Amniotic epithelial cell (primary cell): ENCODE measurements at regions not wholly inside any gene's neighbourhood (a gene's known extent, or its start where the extent isn't known, plus 50 kb on each side); places are given as distances from the start of the nearest gene placed in this dataset.
"Not testable (repeated sequence)": the region's sequence is repeated elsewhere in the genome, so short reads cannot be mapped to it uniquely, and the experiment has no call there.

Experiments
- DNase-seq: peaks from one replicate; pipeline ENCODE4 v3.0.0-alpha.2; 2010; ENCODE audit warnings: low read depth

DNA sequence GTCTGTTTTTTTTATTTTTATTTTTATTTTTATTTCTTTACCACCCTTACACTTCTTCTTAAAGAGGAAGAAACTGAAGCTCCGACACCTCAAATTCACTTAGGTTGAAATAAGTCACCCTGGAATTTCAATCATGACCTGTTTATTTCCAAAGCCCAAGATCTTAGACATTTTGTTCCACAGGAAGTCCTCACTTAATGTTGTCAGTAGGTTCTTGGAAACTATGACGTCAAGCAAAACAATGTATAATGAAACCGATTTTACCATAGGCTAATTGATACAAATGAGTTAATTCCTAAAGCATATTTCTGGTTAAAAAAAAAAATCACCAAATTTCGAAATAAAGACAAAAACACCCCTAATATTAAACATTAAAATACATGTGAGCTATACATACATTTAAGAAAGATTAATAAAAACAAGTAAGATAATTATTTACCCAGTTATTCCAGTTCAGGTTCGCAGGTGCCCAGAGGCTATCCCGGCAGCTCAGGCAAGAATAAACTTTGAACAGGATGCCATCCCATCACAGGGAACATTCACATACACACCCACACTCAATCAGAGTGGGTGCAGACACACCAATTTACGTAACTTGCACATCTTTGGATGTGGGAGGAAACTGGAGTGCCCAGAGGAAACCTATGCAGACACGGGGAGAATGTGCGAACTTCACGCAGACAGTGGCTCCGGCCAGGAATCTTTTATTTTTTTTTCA lies 391.0 kb downstream of the RAP2B start:
- DNase-seq, result no peak

DNA sequence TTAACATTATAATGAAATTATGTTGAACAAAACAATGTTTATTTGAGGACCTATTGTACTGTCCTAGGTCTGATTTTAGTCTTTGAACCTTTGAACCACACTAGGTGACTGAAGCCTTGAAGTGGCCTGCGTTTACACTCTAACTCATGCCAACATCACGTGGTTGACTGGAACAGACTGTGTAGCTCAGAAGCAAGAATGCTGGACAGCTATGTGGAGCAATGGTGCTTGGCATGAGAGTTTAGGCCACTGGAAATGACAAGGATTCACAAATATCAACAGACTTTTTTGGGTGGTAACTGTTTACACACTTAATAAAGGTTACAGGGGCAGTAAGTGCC lies 391.5 kb downstream of the RAP2B start:
- no peak for DNase-seq

DNA sequence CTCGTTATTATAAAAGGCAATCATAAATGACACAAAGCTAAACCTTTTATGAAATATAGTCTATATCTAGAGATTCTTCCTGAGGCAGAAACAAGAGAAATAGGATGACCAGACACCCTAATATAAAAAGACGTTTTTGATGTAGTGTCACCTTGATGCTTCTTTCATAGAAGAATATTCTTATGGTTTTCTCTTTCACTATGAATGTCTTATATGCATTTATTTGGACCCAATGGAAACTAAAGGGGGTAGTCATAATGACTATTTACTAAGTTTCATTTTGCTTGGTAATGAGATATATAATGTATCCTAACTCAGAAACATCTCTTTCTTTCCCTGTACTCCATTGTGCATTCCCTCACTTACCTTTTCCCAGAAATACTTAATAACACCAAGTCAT lies 393.9 kb downstream of the RAP2B start:
- no peak for DNase-seq

DNA sequence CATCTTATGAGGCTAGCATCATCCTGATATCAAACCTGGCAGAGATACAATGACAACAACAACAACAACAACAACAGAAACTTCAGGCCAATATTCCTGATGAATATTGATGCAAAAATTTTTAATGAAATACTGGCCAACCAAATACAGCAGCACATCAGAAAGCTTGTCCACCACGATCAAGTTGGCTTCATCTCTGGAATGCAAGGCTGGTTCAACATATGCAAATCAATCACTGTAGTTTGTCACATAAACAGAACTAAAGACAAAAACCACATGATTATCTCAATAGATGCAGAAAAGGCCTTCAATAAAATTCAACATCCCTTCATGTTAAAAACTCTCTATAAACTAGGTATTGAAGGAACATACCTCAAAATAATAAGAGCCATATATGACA lies 397.3 kb downstream of the RAP2B start:
- not testable (repeated sequence) for DNase-seq

DNA sequence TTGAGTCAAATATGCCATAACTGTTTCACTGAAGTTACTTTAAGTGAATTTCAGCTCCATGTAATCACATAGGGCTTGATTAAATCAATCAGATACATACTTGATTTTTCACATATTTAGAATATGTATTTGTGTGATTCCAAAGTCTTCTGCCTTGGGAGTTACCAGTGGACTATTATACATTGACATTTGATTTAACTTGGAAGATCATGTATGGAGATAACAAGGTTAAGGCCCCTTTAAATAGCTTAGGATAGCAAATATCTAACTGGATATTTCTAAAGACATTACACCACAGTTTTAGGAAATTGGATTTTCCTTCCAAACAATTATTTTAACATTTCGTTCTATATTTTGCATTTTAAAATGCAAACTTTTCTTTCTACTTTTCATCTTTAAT lies 405.0 kb downstream of the RAP2B start:
- no peak for DNase-seq

DNA sequence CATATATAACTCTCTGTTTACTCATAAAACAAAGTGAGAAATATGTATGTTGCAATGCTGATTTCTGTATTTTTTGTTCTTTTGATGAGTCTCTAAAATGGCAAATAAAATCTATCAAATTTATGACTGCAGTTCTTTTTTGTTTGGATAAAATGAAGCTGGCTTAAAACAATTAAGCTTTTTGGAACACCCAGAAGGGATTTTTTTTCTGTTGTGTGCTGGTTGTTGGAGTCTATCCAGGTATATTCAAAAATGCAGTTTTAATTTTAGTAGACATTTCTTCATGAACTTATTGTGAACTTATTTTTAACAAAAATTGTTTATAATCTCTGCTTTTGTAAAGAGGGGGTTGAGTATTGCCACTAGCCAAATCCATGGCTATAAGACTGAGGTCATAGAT lies 405.5 kb downstream of the RAP2B start:
- DNase-seq, result no peak

DNA sequence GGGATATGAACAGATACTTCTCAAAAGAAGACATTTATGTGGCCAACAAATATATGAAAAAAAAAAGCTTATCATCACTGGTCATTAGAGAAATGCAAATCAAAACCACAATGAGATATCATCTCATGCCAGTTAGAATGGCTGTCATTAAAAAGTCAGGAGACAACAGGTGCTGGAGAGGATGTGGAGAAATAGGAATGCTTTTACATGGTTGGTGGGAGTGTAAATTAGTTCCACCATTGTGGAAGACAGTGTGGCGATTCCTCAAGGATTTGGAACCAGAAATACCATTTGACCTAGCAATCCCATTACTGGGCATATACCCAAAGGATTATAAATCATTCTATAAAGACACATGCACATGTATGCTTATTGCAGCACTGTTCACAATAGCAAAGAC lies 408.5 kb downstream of the RAP2B start:
- DNase-seq, result not testable (repeated sequence)

DNA sequence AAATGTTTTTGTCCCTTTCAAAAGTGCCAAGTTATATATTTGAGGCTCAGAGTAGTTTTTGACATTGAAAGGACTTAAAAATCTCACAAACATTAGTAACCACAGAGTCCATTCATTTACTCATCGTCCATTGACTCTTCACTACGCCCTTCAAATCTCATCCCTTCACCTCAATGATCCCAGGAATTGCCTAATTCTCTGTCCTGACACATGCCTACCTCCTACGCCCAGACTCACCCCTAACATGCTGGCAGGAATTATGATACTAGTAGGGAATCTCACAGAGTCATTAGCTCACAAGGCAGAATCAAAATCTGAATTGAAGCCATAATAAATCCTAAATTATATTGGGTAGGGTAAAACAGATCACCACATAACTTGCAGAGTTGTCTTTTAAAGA lies 410.1 kb downstream of the RAP2B start:
- peak; percentile 21 for DNase-seq

DNA sequence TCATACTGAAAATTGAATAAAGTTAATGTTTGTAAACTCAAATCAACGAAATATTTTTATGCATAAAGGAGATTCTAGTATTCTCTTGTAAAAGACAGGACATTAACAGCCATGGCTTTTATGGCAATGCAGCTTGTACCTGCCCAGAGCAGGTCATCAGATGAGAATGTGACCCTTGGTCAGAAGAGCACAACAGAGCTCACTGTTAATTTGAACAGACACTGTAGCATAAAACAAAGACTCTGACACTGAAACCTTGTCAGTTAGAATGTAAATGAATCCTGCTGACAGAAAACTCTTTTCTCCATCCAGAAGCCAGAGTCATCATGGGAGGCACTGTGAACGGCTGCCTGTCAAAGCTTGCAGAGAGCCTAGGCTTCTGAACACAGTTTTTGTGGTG lies 410.6 kb downstream of the RAP2B start:
- DNase-seq, result no peak

DNA sequence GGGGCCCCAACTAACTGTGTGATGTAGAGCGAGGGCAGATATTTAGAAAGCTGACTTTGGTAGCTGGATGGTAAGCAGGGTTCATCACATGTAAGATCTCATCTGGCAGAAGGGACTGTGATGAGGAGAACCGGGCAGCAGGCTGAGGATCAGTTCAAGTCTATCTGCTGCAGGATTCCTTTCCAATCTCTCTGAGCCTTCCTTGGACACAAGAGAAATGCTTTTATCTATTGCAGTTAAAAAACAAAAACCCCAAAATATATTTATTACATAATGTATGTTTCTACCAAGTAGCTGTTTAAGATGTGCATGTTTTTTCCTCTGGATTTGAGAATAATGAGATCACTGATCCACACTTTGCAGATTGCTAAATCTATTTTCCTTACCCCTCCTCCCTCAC lies 411.5 kb downstream of the RAP2B start:
- no peak for DNase-seq

DNA sequence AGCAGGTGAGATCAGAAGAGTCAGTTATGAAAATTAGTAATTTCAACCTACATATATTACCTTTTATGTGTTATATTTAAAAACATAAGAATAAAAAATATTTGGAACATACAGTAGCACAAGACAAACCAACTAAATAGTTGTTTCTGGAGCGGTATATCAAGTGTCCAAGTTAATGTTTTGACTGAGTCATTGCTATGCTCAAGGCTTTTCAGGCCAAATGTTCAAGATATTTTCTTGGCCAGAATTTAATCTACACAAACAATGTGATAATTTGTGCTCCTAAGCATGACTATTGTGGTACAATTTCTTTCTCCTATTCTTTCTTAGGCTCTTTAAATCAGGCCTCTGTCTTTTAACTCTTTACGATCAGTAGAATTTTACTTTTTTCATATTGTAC lies 412.4 kb downstream of the RAP2B start:
- DNase-seq, result peak; percentile 2

DNA sequence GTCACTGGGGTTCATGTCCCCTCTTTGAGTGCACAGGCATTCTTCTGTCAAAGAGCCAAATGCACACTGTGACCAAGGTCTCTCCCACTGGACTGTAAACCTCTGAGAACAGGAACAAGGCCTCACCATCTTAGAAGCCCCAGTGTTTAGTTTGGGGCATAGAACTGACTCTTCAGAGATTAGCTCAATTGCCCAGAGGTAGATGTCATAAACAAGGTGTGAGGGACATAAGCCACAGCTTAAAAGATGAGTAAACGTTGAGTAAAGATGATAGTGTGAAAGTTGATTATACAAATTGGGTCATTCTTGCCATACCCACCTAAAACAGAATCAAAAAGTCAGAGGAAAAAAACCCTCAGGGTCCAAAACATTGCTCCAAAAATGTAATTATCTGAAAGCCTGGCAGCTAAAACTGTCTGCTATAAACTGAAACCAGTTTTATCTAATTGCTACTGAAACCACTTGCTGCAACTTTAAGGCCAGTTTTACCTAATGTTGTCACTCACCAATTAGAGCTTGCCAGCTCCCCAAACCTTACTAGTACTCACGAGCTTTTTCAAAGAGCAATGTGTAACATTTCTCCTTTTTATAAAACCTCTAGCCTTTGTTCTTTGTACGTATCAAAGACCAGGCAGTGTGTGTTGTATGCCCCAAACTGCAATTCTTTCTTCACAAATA lies 415.2 kb downstream of the RAP2B start:
- no peak for DNase-seq

DNA sequence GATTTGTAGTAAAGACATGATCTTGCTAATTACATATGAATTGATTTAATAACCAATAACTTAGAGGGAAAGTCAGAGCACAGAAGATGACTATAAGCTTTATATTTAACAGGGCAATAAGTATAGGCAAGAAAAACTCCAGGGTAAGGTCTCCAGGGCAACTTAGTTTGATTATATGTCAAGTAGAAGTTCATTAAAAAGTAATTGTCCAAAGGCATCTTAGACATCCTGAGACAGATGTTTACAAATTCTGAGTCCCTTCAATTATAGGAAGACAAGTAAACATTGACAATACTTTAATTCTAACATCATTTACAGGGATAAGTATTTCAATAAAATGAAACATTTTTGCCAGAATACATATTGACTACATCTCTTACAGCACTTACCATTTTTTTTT lies 416.0 kb downstream of the RAP2B start:
- no peak for DNase-seq

DNA sequence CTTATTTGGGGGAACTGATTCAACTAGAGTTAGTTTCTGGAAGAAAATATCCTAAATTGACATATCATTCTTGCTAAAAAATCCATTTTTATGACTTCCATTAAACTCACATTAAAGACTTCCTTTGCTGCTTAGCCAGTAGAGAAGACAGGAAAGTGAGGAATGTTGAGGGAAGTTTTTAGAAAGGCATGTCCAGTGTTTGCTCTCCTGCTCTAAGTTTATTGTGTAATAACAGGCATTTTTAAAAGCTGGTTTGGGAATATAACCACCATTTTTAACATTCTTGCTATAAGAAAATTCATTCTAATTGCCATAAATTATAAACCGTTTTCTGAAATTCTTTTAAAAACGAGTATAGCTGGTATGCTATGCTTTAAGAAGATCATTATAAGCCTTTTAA lies 428.0 kb downstream of the RAP2B start:
- no peak for DNase-seq

DNA sequence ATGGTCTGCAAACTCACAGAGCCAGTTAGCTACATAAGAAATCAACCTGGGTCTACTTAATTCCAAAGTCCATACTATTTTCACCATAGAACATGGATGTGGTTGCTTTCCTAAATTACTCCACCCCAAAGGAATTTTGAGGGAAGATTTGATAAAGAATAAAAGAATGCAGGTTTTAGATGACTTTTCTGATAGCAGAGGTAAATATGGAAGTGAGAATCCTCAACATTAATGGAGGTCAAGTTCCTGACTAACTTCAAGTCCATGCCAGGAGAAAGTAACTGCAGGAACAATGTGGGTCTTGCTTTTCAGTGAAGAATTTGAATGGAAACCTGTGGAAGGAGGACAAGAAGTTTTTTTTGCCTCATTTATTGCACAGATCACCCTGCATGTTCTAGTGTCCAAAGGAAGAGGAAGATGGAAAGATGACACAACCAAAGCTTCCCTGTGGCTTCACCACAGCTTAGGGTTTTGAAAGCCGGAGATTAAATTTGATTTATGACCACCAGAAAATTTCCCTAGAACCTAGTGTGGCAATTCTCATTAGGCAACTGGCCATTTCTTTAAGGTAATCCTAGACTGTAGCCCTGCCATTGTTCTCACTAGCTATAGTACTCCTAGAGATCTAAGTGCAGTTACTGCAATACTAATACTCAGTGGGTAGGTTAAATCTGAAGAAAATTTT lies 429.7 kb downstream of the RAP2B start:
- DNase-seq, result peak; percentile 69

DNA sequence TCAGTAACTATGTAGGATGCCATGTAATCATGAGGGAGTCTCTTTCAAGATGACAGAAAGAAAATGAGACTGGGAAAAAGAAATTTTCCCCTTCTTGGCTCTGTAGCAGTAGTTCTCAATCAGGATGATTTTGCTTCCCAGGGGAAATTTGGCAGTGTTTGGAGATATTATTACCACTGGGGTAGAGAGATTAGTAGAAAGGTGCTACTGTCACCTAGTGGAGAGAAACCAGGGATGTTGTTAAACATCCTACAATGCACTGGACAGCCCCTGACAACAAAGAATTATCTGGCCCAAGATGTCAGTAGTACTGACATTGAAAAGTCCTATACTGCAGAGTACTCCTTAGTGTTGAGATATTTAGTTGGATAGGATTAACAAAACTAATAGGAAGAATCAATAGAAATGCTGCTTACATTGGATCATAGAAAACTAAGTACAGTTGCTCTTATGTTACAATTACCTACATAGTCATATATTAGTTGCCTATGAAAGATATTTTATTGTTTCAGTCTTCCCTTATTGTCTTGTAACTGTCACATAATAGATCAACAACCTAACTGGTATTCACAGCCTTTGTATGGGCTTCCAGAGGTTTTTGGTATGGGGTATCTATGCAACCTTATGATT lies 433.3 kb downstream of the RAP2B start:
- DNase-seq, result peak; percentile 42

DNA sequence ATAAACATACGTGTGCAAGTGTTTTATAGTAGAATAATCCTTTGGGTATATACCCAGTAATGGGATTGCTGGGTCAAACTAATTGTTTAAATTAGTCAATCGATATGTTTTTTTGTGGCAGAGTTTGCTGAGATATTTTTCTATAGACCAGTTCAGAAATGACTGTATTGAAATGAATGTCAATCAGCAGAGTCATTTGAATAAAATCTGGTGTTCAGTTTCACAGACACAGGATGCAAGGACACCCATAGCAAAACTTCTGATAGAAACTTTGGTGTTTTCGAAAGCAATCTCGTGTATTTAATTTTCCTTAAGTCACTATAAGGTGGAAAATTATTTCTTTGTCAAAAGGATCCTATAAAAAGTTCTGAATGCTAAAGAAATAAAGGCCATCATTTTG lies 434.4 kb downstream of the RAP2B start:
- DNase-seq, result no peak

DNA sequence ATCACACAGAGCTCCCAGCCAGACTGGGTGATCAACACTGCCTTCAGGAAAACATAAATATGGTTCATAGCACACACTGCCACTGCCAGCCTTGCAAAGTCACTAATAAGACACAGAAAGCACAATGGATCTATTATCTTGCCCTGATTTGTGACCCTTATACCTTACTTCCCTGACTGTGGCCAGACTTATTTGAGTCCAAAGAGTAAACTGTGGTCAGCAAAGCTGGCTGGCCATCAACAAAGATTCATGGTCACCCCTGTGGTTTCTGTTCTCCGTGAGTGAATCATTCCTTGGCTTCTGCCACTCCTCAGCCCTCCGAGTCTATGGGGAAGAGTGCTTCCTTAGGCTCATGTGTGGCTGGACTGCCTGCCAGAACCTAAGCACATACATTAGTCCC lies 437.7 kb downstream of the RAP2B start:
- DNase-seq, result peak; percentile 87

DNA sequence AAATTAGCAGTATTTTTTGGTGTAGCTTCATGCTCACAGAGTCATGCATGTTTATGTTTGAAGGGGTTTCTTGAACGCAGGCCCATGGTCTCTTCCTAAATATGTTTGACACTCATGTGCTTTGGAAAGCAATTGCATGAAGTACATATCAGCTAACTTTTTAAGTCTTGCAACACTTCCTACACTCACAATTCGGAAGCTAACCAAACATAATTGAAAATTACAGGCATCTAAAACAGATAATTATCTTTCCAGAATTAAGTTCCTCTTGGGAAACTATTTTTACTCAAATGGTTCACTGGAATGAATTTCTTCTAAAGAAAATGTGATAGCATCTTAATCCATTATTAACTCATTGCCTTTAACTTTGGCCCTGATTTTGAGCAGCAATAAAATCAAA lies 438.9 kb downstream of the RAP2B start:
- DNase-seq, result peak; percentile 10

DNA sequence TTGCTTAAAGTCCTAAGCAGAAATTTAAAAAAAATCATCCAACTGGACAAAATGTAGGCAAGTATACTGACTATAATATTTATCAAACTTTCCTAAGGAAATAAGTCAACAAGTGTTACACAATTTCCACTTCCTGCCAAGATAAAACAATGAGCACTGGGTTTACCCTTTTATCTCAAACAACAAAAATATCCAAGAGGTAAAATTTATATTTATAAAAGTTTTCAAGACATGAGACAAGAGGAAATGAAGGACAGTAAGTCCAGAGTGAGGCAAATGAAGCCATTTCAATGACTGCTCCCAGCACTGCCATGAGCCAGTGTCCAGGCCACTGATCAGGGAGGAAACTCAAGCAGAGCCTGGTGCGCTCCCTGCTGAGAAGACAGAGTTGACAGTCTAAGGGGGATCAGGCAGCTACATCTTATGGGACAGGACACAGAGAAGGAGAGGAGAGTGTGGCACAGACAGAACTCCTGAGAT lies 439.4 kb downstream of the RAP2B start:
- DNase-seq, result peak; percentile 54

DNA sequence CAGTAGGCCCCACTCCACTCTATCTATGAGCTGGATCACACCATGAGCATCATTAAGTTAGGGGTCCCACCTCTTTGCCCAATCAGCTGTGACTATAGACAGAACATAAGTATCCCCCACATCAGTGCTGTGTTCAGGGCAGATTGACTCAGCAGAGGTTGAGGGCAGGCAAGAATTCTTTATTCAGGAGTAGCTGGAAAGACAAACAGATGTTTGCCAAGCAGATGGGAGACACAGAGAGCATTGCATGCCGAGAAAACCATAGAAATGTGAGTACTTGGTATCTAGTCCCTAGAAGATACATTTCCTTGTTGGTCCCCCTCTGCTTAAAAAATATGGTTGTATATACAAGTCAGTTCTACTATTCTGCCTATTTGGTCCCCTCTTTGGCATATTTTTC lies 440.8 kb downstream of the RAP2B start:
- no peak for DNase-seq

DNA sequence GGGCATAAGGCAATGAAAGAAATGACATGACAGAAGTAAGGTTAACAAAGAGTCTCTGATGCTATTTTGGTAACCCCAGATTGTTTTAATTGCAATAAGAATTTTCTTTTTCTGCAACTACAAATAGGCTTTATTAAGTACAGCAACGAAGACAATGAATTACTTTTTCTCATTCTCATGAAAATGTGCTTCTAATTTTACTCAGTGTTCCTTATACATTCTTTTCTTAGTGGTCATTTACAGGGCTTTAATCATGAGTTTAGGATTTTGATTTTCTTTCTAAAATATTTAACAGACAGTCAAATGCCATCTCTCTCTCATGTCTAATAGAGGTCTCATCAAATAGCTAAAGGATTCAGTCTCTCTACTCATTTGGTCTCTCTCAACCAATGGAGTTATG lies 452.1 kb downstream of the RAP2B start:
- DNase-seq, result no peak

DNA sequence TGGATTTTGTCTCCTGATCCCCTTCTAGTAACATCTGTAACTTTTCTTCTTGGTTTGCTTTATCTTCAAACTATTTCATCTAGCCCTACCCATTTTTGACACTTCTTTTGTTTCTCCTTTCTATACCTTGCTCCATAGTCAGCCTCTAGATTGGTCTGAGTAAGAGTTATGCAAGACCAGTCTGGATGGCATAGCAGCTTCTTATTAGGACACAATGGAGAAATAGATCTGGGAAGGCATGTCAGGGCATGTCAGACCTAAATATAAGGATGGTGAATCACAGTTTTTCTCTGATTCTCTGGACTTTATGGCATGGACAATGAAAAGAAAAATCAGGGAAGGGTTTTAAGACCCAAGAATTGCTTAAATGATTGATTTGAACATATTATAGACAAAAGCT lies 452.5 kb downstream of the RAP2B start:
- peak; percentile 87 for DNase-seq
